ENCODE measurements at regions not wholly inside any gene's neighbourhood (a gene's known extent, or its start where the extent isn't known, plus 50 kb on each side); places are given as distances from the start of the nearest gene placed in this dataset.

GRCh38 chrX:57204306-57204705 is 67.1 kb upstream of the SPIN2A start:
- Mint-ChIP-seq H3K36me3 (ENCODE audit: low read depth) (no peaks in the 10 kb centered on the region), H3K27me3 (ENCODE audit: low read depth) (no peaks in the 10 kb centered on the region), H3K4me1 (ENCODE audit: low read depth) (no peaks in the 10 kb centered on the region)

GRCh38 chrX:57211906-57212305 is 74.6 kb upstream of the FAAH2 start:
- DNase-seq (ENCODE audit: low spot score), result no peak
- Mint-ChIP-seq H3K27ac (no peak overlapping the region), H3K4me3 (no peak overlapping the region), H3K27me3 (ENCODE audit: low read depth) (no peaks in the 10 kb centered on the region), H3K9me3 (peaks cover 3% of the 10 kb centered on the region), H3K36me3 (ENCODE audit: low read depth) (no peaks in the 10 kb centered on the region), H3K4me1 (ENCODE audit: low read depth) (no peaks in the 10 kb centered on the region)

More at GRCh38 chrX:57204306-57204705, 67.1 kb upstream of the SPIN2A start:
- H3K9me3 Mint-ChIP-seq, result peaks cover 7% of the 10 kb centered on the region
- H3K27ac Mint-ChIP-seq, result no peak overlapping the region
- H3K4me3 Mint-ChIP-seq, result no peak overlapping the region
- DNase-seq (ENCODE audit: low spot score), result no peak

GRCh38 chrX:57227691-57228090 is 58.8 kb upstream of the FAAH2 start:
- Mint-ChIP-seq H3K4me1 (ENCODE audit: low read depth) (peaks cover 2% of the 10 kb centered on the region), H3K36me3 (ENCODE audit: low read depth) (peaks cover 4% of the 10 kb centered on the region), H3K27ac (no peak overlapping the region), H3K9me3 (peaks cover 19% of the 10 kb centered on the region), H3K4me3 (no peak overlapping the region), H3K27me3 (ENCODE audit: low read depth) (no peaks in the 10 kb centered on the region)
- DNase-seq (ENCODE audit: low spot score), result peak; percentile 19

- no peak overlapping the region for H3K4me3 Mint-ChIP-seq
- no peaks in the 10 kb centered on the region for H3K4me1 Mint-ChIP-seq (ENCODE audit: low read depth)
- H3K27me3 Mint-ChIP-seq (ENCODE audit: low read depth), result no peaks in the 10 kb centered on the region
- H3K27ac Mint-ChIP-seq, result no peak overlapping the region
- no peak for DNase-seq (ENCODE audit: low spot score)
- no peaks in the 10 kb centered on the region for H3K9me3 Mint-ChIP-seq
- peaks cover 2% of the 10 kb centered on the region for H3K36me3 Mint-ChIP-seq (ENCODE audit: low read depth)
These were observed 53.7 kb upstream of the FAAH2 start for GRCh38 chrX:57232658-57233360.

Measured in T-helper 2 cell treated with Interferon-gamma antibody and Interleukin-4, amounts not matched to agents 5 μg/mL and 100 μg/mL, for 36 hours (primary cell).